Prostate gland (tissue), 2 donors: ENCODE measurements at regions not wholly inside any gene's neighbourhood (a gene's known extent, or its start where the extent isn't known, plus 50 kb on each side); places are given as distances from the start of the nearest gene placed in this dataset.

Source experiments
- DNase-seq: peaks from one replicate; pipeline ENCODE4 v3.0.0-alpha.2; 2019; ENCODE audit warnings: low spot score
- H3K27ac ChIP-seq, 2 donors: fragments of 200-600 bp; sonication (generic); 2 replicates each; pipeline ENCODE4 v1.5.1; 2017 to 2019
- H3K27me3 ChIP-seq: fragments of 200-600 bp; sonication (generic); replicated peaks from 2 replicates; pipeline ENCODE4 v1.5.1; 2019; ENCODE audit not compliant: insufficient read depth
- H3K36me3 ChIP-seq, 2 donors: fragments of 200-600 bp; sonication (generic); 1 replicate in 1 of 2; 2 replicates in 1 of 2; pipeline versions ENCODE4 v1.5.1 to v1.8.1; 2017 to 2019
- H3K4me1 ChIP-seq: fragments of 200-600 bp; sonication (generic); replicated peaks from 2 replicates; pipeline ENCODE4 v1.5.1; 2019
- H3K4me3 ChIP-seq, 2 donors: fragments of 200-600 bp; sonication (generic); 2 replicates each; pipeline ENCODE4 v1.5.1; 2017 to 2019
- H3K9me3 ChIP-seq: fragments of 200-600 bp; sonication (generic); 2 replicates; pipeline ENCODE4 v1.5.1; 2017
- POLR2A ChIP-seq: fragments of 450-650 bp; IDR thresholded peaks from one replicate; pipeline ENCODE4 v1.6.1; 2016; ENCODE audit warnings: antibody characterized with exemption, mild to moderate bottlenecking
- POLR2AphosphoS5 ChIP-seq: sonication (generic); formaldehyde crosslinking; IDR thresholded peaks from one replicate; pipeline ENCODE4 v1.6.1; 2017; ENCODE audit warnings: antibody characterized with exemption
- WGBS: methylation state at CpG from one replicate; pipeline ENCODE4 v1.1.5; 2018; 5-methylcytosine and 5-hydroxymethylcytosine counted together
- intact Hi-C: fragments of 100-400 bp; cut with DNase I; formaldehyde crosslinking; loops from one replicate; pipeline ENCODE4 v1.14.2; 2022
- TF ChIP-seq, protein P1 (sequence below), 4 experiments: fragments of 200-600 bp in 2 of 4; fragments of 450-650 bp in 2 of 4; sonication (generic) in 2 of 4; IDR thresholded peaks; 1 replicate in 3 of 4; 2 replicates in 1 of 4; pipeline ENCODE4 v1.5.1; 2016 to 2019; ENCODE audit warnings: antibody characterized with exemption in 4 of 4, mild to moderate bottlenecking in 2 of 4, moderate library complexity in 2 of 4

- no peak for DNase-seq
- Histone ChIP-seq H3K36me3 (no peaks in the 10 kb centered on the region), H3K27ac (no peak overlapping the region), H3K27me3 (no peaks in the 10 kb centered on the region), H3K9me3 (no peaks in the 10 kb centered on the region), H3K4me3 (no peak overlapping the region), H3K4me1 (no peaks in the 10 kb centered on the region)
- TF ChIP-seq, protein P1, sequence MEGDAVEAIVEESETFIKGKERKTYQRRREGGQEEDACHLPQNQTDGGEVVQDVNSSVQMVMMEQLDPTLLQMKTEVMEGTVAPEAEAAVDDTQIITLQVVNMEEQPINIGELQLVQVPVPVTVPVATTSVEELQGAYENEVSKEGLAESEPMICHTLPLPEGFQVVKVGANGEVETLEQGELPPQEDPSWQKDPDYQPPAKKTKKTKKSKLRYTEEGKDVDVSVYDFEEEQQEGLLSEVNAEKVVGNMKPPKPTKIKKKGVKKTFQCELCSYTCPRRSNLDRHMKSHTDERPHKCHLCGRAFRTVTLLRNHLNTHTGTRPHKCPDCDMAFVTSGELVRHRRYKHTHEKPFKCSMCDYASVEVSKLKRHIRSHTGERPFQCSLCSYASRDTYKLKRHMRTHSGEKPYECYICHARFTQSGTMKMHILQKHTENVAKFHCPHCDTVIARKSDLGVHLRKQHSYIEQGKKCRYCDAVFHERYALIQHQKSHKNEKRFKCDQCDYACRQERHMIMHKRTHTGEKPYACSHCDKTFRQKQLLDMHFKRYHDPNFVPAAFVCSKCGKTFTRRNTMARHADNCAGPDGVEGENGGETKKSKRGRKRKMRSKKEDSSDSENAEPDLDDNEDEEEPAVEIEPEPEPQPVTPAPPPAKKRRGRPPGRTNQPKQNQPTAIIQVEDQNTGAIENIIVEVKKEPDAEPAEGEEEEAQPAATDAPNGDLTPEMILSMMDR (IDR thresholded peaks at IDR 0.05): no peak
- TF ChIP-seq POLR2AphosphoS5 (no peak), POLR2A (no peak)
- intact Hi-C loops: no loop called here
- WGBS: 92% methylated on average over 7 of the region's 7 CpGs
Measured at GRCh38 chr6:4624726-4625125, 151.5 kb upstream of the CDYL start.

- no peak overlapping the region for H3K27ac ChIP-seq
Measured at GRCh38 chr6:4620284-4621151, 155.7 kb upstream of the CDYL start.

GRCh38 chr6:4616311-4616710 lies 159.9 kb upstream of the CDYL start:
- Histone ChIP-seq H3K27ac (no peak overlapping the region), H3K36me3 (no peaks in the 10 kb centered on the region), H3K4me3 (no peak overlapping the region), H3K4me1 (no peaks in the 10 kb centered on the region), H3K27me3 (no peaks in the 10 kb centered on the region), H3K9me3 (no peaks in the 10 kb centered on the region)
- intact Hi-C loops: no loop called here
- TF ChIP-seq POLR2A (no peak), POLR2AphosphoS5 (no peak)
- TF ChIP-seq, protein P1 (IDR thresholded peaks at IDR 0.05): no peak
- WGBS: 91% methylated on average over 8 of the region's 8 CpGs
- no peak for DNase-seq

More at GRCh38 chr6:4620284-4621151, 155.7 kb upstream of the CDYL start:
- Histone ChIP-seq H3K9me3 (no peaks in the 10 kb centered on the region), H3K36me3 (no peaks in the 10 kb centered on the region), H3K4me3 (no peak overlapping the region), H3K27me3 (no peaks in the 10 kb centered on the region), H3K4me1 (no peaks in the 10 kb centered on the region)
- TF ChIP-seq, protein P1 (IDR thresholded peaks at IDR 0.05): no peak
- TF ChIP-seq POLR2AphosphoS5 (no peak), POLR2A (no peak)
- DNase-seq: no peak
- intact Hi-C loops: no loop called here
- 87% methylated on average over 12 of the region's 12 CpGs for WGBS

DNA sequence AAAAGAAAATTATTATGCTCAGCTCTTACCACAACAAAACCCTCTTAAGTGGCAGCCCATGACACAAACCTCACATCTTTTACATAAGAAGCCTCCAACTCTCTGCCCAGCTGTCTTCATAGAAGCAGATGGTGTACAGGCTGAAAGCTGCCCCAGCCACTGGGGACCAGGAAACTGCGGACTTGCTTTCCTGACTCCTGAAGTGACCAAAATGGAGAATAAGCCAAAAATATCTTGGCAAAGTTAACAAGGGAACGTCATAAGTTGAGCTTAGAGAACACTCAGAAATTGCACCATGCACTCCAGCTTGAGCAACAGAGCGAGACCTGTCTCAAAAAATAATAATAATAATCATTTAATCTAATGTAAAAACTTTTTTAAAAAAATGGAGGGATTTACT lies 160.3 kb upstream of the CDYL start:
- Histone ChIP-seq H3K27ac (no peak overlapping the region), H3K27me3 (no peaks in the 10 kb centered on the region), H3K9me3 (no peaks in the 10 kb centered on the region), H3K4me3 (no peak overlapping the region), H3K4me1 (no peaks in the 10 kb centered on the region), H3K36me3 (no peaks in the 10 kb centered on the region)
- intact Hi-C loops: no loop called here
- TF ChIP-seq, protein P1 (IDR thresholded peaks at IDR 0.05): no peak
- TF ChIP-seq POLR2AphosphoS5 (no peak), POLR2A (no peak)
- WGBS: 56% methylated on average over 3 of the region's 3 CpGs
- DNase-seq: no peak

GRCh38 chr6:4615231-4615630 lies 161.0 kb upstream of the CDYL start:
- no peak for TF ChIP-seq POLR2AphosphoS5
- no peaks in the 10 kb centered on the region for H3K36me3 ChIP-seq
- intact Hi-C loops: no loop called here
- H3K4me1 ChIP-seq: no peaks in the 10 kb centered on the region
- no peak overlapping the region for H3K4me3 ChIP-seq
- H3K9me3 ChIP-seq: no peaks in the 10 kb centered on the region
- DNase-seq: no peak
- WGBS: 83% methylated on average over 6 of the region's 6 CpGs
- H3K27ac ChIP-seq: no peak overlapping the region
- H3K27me3 ChIP-seq: no peaks in the 10 kb centered on the region
